Tibial artery (tissue), 4 donors: ENCODE measurements at regions not wholly inside any gene's neighbourhood (a gene's known extent, or its start where the extent isn't known, plus 50 kb on each side); places are given as distances from the start of the nearest gene placed in this dataset.

Experiments used
- DNase-seq, 2 donors: peaks; one replicate each; pipeline ENCODE4 v3.0.0-alpha.2; 2019
- H3K27ac ChIP-seq, 2 donors: fragments of 200-600 bp; sonication (generic) in 1 of 2; 1 replicate in 1 of 2; 2 replicates in 1 of 2; pipeline ENCODE4 v1.5.1; 2018 to 2019; ENCODE audit warnings: mild to moderate bottlenecking in 1 of 2
- H3K27me3 ChIP-seq, 2 donors: fragments of 200-600 bp; sonication (generic) in 1 of 2; one replicate each; pipeline versions ENCODE4 v1.5.1 to v1.6.0; 2016 to 2019
- H3K36me3 ChIP-seq, 3 donors: fragments of 200-600 bp; sonication (generic) in 2 of 3; one replicate each; pipeline ENCODE4 v1.5.1; 2016 to 2019; ENCODE audit warnings: mild to moderate bottlenecking in 2 of 3
- H3K4me1 ChIP-seq, 4 donors: fragments of 200-600 bp; sonication (generic) in 2 of 4; 1 replicate in 3 of 4; 2 replicates in 1 of 4; pipeline ENCODE4 v1.5.1; 2016 to 2019
- H3K4me3 ChIP-seq, 2 donors: fragments of 200-600 bp; sonication (generic) in 1 of 2; 1 replicate in 1 of 2; 2 replicates in 1 of 2; pipeline ENCODE4 v1.5.1; 2018 to 2019; ENCODE audit warnings: mild to moderate bottlenecking in 2 of 2
- H3K9me3 ChIP-seq, 3 donors: fragments of 200-600 bp; sonication (generic) in 1 of 3; one replicate each; pipeline ENCODE4 v1.5.1; 2016 to 2019
- intact Hi-C: fragments of 100-400 bp; cut with DNase I; formaldehyde crosslinking; loops from one replicate; pipeline ENCODE4 v1.15.0; 2023; ENCODE audit warnings: low total_unique reads
- TF ChIP-seq, protein P1 (sequence below), 2 experiments: fragments of 200-600 bp in 1 of 2; fragments of 450-650 bp in 1 of 2; IDR thresholded peaks; one replicate each; pipeline ENCODE4 v1.5.1; 2017 to 2019; ENCODE audit warnings: antibody characterized with exemption in 2 of 2, mild to moderate bottlenecking in 1 of 2, moderate library complexity in 1 of 2

GRCh38 chr18:39225373-39225772, 1659.8 kb upstream of the CELF4 start:
- TF ChIP-seq, protein P1, sequence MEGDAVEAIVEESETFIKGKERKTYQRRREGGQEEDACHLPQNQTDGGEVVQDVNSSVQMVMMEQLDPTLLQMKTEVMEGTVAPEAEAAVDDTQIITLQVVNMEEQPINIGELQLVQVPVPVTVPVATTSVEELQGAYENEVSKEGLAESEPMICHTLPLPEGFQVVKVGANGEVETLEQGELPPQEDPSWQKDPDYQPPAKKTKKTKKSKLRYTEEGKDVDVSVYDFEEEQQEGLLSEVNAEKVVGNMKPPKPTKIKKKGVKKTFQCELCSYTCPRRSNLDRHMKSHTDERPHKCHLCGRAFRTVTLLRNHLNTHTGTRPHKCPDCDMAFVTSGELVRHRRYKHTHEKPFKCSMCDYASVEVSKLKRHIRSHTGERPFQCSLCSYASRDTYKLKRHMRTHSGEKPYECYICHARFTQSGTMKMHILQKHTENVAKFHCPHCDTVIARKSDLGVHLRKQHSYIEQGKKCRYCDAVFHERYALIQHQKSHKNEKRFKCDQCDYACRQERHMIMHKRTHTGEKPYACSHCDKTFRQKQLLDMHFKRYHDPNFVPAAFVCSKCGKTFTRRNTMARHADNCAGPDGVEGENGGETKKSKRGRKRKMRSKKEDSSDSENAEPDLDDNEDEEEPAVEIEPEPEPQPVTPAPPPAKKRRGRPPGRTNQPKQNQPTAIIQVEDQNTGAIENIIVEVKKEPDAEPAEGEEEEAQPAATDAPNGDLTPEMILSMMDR (IDR thresholded peaks at IDR 0.05) = no peak
- no peak overlapping the region for H3K27ac ChIP-seq
- H3K9me3 ChIP-seq = no peaks in the 10 kb centered on the region
- H3K36me3 ChIP-seq = no peaks in the 10 kb centered on the region
- no peaks in the 10 kb centered on the region for H3K4me1 ChIP-seq
- intact Hi-C loops = no loop called here
- H3K4me3 ChIP-seq = no peak overlapping the region
- no peaks in the 10 kb centered on the region for H3K27me3 ChIP-seq
- no peak for DNase-seq

DNA sequence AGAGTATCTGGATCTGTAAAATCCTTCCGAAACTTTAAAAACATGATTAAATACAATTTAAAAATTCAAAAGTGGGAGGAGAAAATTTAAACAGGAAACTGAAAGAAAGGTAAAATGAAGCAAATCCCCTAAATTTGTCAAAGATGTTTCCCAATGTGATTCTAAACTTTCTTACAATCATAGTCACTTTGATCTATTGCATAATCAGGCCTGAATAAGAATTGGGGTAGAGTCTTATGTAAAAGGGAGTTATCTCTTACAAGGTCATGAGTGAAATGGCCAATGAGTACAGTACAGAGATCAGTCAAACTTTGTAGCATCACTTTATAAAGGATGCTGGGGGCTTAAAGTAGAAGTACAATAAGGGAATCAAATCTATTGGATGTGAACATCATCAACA, 1657.7 kb upstream of the CELF4 start:
- Histone ChIP-seq H3K27ac (no peak overlapping the region), H3K4me1 (no peaks in the 10 kb centered on the region), H3K4me3 (no peak overlapping the region), H3K36me3 (no peaks in the 10 kb centered on the region), H3K9me3 (no peaks in the 10 kb centered on the region), H3K27me3 (no peaks in the 10 kb centered on the region)
- TF ChIP-seq, protein P1 (IDR thresholded peaks at IDR 0.05) = no peak
- intact Hi-C loops = no loop called here
- DNase-seq = no peak

- DNase-seq = no peak
- H3K27ac ChIP-seq = no peak overlapping the region
- H3K27me3 ChIP-seq = no peaks in the 10 kb centered on the region
- TF ChIP-seq, protein P1 (IDR thresholded peaks at IDR 0.05) = no peak
- H3K4me1 ChIP-seq = no peaks in the 10 kb centered on the region
- no peaks in the 10 kb centered on the region for H3K36me3 ChIP-seq
- intact Hi-C loops = no loop called here
- H3K4me3 ChIP-seq = no peak overlapping the region
- H3K9me3 ChIP-seq = no peaks in the 10 kb centered on the region
These were observed 1650.3 kb upstream of the CELF4 start for GRCh38 chr18:39215920-39216319.

- Histone ChIP-seq H3K36me3 (no peaks in the 10 kb centered on the region), H3K27me3 (no peaks in the 10 kb centered on the region), H3K4me3 (no peak overlapping the region), H3K9me3 (no peaks in the 10 kb centered on the region), H3K27ac (no peak overlapping the region), H3K4me1 (no peaks in the 10 kb centered on the region)
- no peak for DNase-seq
- TF ChIP-seq, protein P1 (IDR thresholded peaks at IDR 0.05) = no peak
- intact Hi-C loops = no loop called here
These were observed 1645.9 kb upstream of the CELF4 start for GRCh38 chr18:39211461-39211860.

- Histone ChIP-seq H3K4me1 (no peaks in the 10 kb centered on the region), H3K9me3 (no peaks in the 10 kb centered on the region), H3K27ac (no peak overlapping the region), H3K27me3 (no peaks in the 10 kb centered on the region), H3K36me3 (no peaks in the 10 kb centered on the region), H3K4me3 (no peak overlapping the region)
- intact Hi-C loops = no loop called here
- TF ChIP-seq, protein P1 (IDR thresholded peaks at IDR 0.05) = no peak
- no peak for DNase-seq
These were observed 1643.6 kb upstream of the CELF4 start for GRCh38 chr18:39209173-39209572.

GRCh38 chr18:39208729-39209128, 1643.1 kb upstream of the CELF4 start:
- no peaks in the 10 kb centered on the region for H3K27me3 ChIP-seq
- H3K9me3 ChIP-seq = no peaks in the 10 kb centered on the region
- DNase-seq = no peak

More at GRCh38 chr18:39208729-39209128, 1643.1 kb upstream of the CELF4 start:
- Histone ChIP-seq H3K36me3 (no peaks in the 10 kb centered on the region), H3K4me1 (no peaks in the 10 kb centered on the region), H3K27ac (no peak overlapping the region), H3K4me3 (no peak overlapping the region)
- TF ChIP-seq, protein P1 (IDR thresholded peaks at IDR 0.05) = no peak
- intact Hi-C loops = no loop called here
